Vagina (tissue), 2 donors: ENCODE measurements at regions not wholly inside any gene's neighbourhood (a gene's known extent, or its start where the extent isn't known, plus 50 kb on each side); places are given as distances from the start of the nearest gene placed in this dataset.

Experiments used
- DNase-seq, 2 donors: peaks; one replicate each; pipeline ENCODE4 v3.0.0-alpha.2; 2017; ENCODE audit errors: extremely low spot score in 2 of 2
- H3K27ac ChIP-seq: fragments of 200-600 bp; sonication (generic); one replicate; pipeline ENCODE4 v1.5.1; 2019
- H3K27me3 ChIP-seq: fragments of 200-600 bp; sonication (generic); one replicate; pipeline ENCODE4 v1.5.1; 2019
- H3K36me3 ChIP-seq, 2 donors: fragments of 200-600 bp; sonication (generic); one replicate each; pipeline ENCODE4 v1.5.1; 2017 to 2019
- H3K4me1 ChIP-seq: fragments of 200-600 bp; sonication (generic); one replicate; pipeline ENCODE4 v1.5.1; 2019
- H3K4me3 ChIP-seq, 2 donors: fragments of 200-600 bp; sonication (generic); 1 replicate in 1 of 2; 2 replicates in 1 of 2; pipeline ENCODE4 v1.5.1; 2016 to 2019
- H3K9me3 ChIP-seq: fragments of 200-600 bp; sonication (generic); one replicate; pipeline ENCODE4 v1.5.1; 2019
- CTCF ChIP-seq, 3 experiments: fragments of 450-650 bp in 2 of 3; fragments of 200-600 bp in 1 of 3; sonication (generic) in 1 of 3; IDR thresholded peaks; one replicate each; pipeline ENCODE4 v1.5.1; 2017 to 2019; ENCODE audit warnings: antibody characterized with exemption in 3 of 3, mild to moderate bottlenecking in 2 of 3, moderate library complexity in 2 of 3
- POLR2A ChIP-seq, 2 donors: fragments of 450-650 bp; IDR thresholded peaks; one replicate each; pipeline ENCODE4 v1.6.1; 2017; ENCODE audit warnings: antibody characterized with exemption in 2 of 2, mild to moderate bottlenecking in 2 of 2, moderate library complexity in 2 of 2
- POLR2AphosphoS5 ChIP-seq, 2 donors: sonication (generic); formaldehyde crosslinking; IDR thresholded peaks; one replicate each; pipeline ENCODE4 v1.9.0; 2017; ENCODE audit warnings: antibody characterized with exemption in 2 of 2, mild to moderate bottlenecking in 2 of 2, low read depth in 1 of 2; ENCODE audit not compliant: insufficient read depth in 1 of 2
- intact Hi-C: fragments of 100-400 bp; cut with DNase I; formaldehyde crosslinking; loops from one replicate; pipeline ENCODE4 v1.15.1; 2023

- intact Hi-C loops = no loop called here
- Histone ChIP-seq H3K4me3 (no peak overlapping the region), H3K36me3 (no peaks in the 10 kb centered on the region), H3K27me3 (no peaks in the 10 kb centered on the region), H3K9me3 (no peaks in the 10 kb centered on the region), H3K4me1 (peaks cover 19% of the 10 kb centered on the region), H3K27ac (no peak overlapping the region)
- no peak for DNase-seq
- TF ChIP-seq POLR2A (IDR thresholded peaks at IDR 0.05) (no peak), POLR2AphosphoS5 (IDR thresholded peaks at IDR 0.05; ENCODE audit: insufficient read depth in 1 of 2, low read depth in 1 of 2) (no peak), CTCF (IDR thresholded peaks at IDR 0.05) (no peak)
Observed at GRCh38 chr2:217060951-217061547, 201.2 kb upstream of the TNP1 start.

- DNase-seq = no peak
- Histone ChIP-seq H3K27ac (no peak overlapping the region), H3K9me3 (no peaks in the 10 kb centered on the region), H3K4me1 (peaks cover 19% of the 10 kb centered on the region), H3K4me3 (no peak overlapping the region), H3K27me3 (no peaks in the 10 kb centered on the region), H3K36me3 (no peaks in the 10 kb centered on the region)
- intact Hi-C loops = no loop called here
- TF ChIP-seq POLR2A (IDR thresholded peaks at IDR 0.05) (no peak), POLR2AphosphoS5 (IDR thresholded peaks at IDR 0.05; ENCODE audit: insufficient read depth in 1 of 2, low read depth in 1 of 2) (no peak), CTCF (IDR thresholded peaks at IDR 0.05) (no peak)
Observed at GRCh38 chr2:217060516-217060915, 200.7 kb upstream of the TNP1 start.

- no peak overlapping the region for H3K27ac ChIP-seq
- H3K9me3 ChIP-seq = no peaks in the 10 kb centered on the region
- no peaks in the 10 kb centered on the region for H3K36me3 ChIP-seq
- H3K4me1 ChIP-seq = peaks cover 11% of the 10 kb centered on the region
- no peak for DNase-seq
- no peak overlapping the region for H3K4me3 ChIP-seq
- no peaks in the 10 kb centered on the region for H3K27me3 ChIP-seq
- TF ChIP-seq POLR2AphosphoS5 (IDR thresholded peaks at IDR 0.05; ENCODE audit: insufficient read depth in 1 of 2, low read depth in 1 of 2) = no peak
- intact Hi-C loops = no loop called here
Observed at GRCh38 chr2:217058791-217059755, 199.2 kb upstream of the TNP1 start.

- H3K27me3 ChIP-seq = no peaks in the 10 kb centered on the region
- no peak for TF ChIP-seq CTCF (IDR thresholded peaks at IDR 0.05)
- TF ChIP-seq POLR2AphosphoS5 (IDR thresholded peaks at IDR 0.05; ENCODE audit: insufficient read depth in 1 of 2, low read depth in 1 of 2) = no peak
- TF ChIP-seq POLR2A (IDR thresholded peaks at IDR 0.05) = no peak
- no peaks in the 10 kb centered on the region for H3K4me1 ChIP-seq
- no peak overlapping the region for H3K4me3 ChIP-seq
- intact Hi-C loops = no loop called here
- no peaks in the 10 kb centered on the region for H3K36me3 ChIP-seq
- no peak overlapping the region for H3K27ac ChIP-seq
- no peak for DNase-seq
- no peaks in the 10 kb centered on the region for H3K9me3 ChIP-seq
Observed at GRCh38 chr2:217057773-217058172, 197.9 kb upstream of the TNP1 start.

GRCh38 chr2:217055624-217056023 lies 195.8 kb upstream of the TNP1 start:
- Histone ChIP-seq H3K4me1 (no peaks in the 10 kb centered on the region), H3K27me3 (no peaks in the 10 kb centered on the region), H3K27ac (no peak overlapping the region), H3K9me3 (no peaks in the 10 kb centered on the region), H3K36me3 (no peaks in the 10 kb centered on the region), H3K4me3 (no peak overlapping the region)
- no peak for TF ChIP-seq POLR2AphosphoS5 (IDR thresholded peaks at IDR 0.05; ENCODE audit: insufficient read depth in 1 of 2, low read depth in 1 of 2)
- TF ChIP-seq CTCF (IDR thresholded peaks at IDR 0.05) = no peak
- no peak for TF ChIP-seq POLR2A (IDR thresholded peaks at IDR 0.05)
- intact Hi-C loops = no loop called here
- DNase-seq = no peak
